NCI-H2227 (cell line): ENCODE measurements at regions not wholly inside any gene's neighbourhood (a gene's known extent, or its start where the extent isn't known, plus 50 kb on each side); places are given as distances from the start of the nearest gene placed in this dataset.
A peak's percentile ranks its signal among the peaks of the same experiment; 100 is the strongest.
"Not testable (repeated sequence)": the region's sequence is repeated elsewhere in the genome, so short reads cannot be mapped to it uniquely, and the experiment has no call there.

Experiments used
- DNase-seq: peaks from one replicate; lab custom pipeline; 2025; ENCODE audit not compliant: unreplicated experiment; lab: John Stamatoyannopoulos, UW

DNA sequence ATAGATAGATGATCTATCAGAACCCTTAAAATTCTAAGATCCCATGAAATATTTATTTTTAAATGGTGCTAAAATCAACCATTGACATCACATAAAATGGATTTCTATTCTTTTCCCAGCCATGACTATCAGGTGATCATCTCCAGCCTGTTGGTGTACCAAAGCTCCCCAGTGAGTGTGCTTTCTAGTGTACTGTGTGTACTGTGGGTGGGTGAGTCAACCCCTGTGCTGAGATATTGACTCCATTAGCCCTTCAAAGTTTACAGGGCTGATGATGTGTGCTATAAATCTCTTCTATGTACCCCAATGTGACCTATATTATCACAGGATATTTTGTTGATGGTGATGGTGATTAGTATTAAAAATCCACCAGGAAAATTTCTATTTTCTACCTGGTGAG lies 344.6 kb downstream of the MMUT start:
- DNase-seq = no peak

DNA sequence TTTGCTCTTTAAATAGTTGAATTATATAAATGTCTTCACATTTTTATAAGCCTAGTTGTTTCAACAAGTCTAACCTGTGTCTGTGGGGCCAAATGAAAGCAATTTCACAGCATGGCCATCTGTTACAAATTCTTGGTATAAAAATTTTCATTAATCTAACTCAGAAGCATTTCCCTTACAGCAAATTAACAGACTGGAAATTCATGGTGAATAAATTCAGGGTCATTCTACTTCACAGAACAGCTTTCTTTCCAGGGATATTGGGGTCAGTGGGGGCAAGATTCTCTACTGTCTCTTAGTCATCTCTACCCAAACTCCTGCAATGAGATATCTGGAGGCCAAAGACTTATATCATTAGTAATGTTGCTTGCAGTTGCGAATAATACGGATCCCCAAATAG lies 352.1 kb downstream of the MMUT start:
- DNase-seq = no peak

DNA sequence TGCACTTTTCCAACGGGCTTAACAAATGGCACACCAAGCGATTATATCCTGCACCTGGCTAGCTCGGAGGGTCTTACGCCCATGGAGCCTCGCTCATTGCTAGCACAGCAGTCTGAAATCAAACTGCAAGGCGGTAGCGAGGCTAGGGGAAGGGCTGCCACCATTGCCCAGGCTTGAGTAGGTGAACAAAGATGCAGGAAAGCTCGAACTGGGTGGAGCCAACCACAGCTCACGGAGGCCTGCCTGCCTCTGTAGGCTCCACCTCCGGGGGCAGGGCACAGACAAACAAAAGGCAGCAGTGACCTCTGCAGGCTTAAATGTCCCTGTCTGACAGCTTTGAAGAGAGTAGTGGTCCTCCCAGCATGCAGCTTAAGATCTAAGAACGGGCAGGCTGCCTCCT lies 365.4 kb downstream of the MMUT start:
- DNase-seq = not testable (repeated sequence)

DNA sequence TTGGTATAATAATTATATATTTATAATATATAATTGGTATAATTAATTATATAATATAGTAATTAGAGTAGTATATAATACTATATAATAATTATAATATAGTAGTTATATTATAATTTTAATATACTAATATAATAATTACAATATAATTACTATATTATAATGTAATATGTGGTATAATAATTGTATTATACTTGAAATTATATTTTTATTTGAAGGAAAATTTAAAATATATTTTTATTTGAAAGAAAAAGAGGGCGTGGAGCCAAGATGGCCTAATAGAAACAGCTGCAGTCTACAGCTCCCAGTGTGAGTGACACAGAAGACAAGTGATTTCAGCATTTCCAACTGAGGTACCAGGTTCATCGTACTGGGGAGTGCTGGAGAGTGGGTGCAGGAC lies 365.9 kb downstream of the MMUT start:
- DNase-seq = peak; percentile 1

DNA sequence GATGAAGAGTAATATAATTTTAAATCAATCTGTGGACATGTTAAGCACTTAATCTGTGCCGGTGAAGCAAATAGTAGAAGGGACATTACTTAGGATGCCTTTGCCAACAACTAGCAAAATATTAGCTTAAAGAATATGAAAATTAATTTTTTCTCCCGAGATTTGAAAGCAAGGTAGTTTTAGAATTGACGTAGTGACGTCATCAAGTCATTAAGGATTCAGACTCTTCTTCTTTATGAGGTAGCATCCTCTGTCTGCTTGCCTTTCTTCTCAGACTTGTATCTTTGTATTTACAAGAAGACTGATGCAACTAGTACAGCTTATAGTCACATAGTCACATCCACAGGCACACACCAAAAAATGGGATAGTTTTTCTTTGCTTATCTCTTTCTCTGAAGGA lies 374.4 kb downstream of the MMUT start:
- DNase-seq = no peak

DNA sequence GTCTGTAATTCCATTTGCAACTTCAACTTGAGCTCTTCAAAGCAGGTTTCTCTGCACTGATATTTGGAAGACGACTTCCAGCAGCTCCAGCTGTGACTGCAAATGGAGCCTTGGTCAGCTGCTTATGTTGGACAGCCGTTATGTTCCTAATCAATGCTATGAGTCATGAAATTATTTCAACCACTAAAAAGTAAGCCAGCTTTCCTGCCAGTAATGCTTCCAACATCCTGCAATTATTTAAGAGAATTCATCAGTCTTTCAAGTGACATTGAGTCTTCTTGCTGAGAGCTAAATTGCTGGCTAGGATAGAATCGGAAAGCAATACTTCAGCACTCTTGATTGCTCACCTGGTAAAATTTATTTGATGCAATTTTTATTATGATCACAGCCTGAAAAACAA lies 375.7 kb downstream of the MMUT start:
- DNase-seq = no peak

DNA sequence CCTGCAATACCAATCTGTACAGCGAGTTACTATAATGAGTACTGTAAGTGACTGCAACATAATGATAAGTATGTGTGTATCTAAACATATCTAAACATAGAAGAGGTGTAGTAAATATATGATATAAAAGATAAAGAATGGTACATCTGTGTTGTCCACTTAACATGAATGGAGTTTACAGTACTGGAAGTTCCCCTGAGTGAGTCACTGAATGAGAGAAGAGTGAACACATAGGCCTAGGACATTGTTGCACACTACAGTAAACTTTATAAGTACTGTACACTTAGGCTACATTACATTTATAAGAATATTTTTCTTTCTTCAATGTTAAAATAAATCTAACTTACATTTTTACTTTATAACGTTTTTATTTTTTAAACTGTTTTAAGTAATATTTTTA lies 380.4 kb downstream of the MMUT start:
- no peak for DNase-seq

DNA sequence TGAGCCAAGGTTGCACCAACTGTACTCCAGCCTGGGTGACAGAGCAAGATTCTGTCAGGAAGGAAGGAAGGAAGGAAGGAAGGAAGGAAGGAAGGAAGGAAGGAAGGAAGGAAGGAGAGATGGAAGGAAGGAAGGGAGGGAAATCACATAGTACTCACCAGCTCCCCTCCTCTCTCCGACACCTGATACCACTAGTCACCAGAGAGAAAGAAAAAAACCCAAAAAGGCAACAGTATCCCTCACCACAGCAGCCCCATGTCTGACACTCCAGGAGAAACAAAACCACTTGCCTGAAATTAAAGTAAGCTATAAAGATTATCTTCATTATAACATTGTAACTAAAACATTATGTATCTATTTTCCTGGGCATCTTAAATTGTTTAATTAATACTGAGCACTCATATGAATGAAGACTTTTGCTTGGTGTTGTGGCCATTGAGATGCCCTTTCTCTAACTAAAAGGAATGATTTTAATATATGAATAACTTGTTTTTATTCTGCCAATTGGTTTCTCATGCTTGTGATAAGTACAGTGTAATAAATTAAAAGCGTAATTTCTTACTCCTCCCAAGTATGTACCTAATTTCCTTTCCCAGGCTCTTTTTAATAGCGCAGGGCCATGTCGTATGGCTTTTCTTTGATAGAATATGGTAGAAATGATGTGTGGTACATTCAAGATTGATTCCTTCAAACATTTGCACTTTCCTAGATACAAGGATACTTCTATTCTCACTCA lies 390.0 kb downstream of the MMUT start:
- DNase-seq = no peak

DNA sequence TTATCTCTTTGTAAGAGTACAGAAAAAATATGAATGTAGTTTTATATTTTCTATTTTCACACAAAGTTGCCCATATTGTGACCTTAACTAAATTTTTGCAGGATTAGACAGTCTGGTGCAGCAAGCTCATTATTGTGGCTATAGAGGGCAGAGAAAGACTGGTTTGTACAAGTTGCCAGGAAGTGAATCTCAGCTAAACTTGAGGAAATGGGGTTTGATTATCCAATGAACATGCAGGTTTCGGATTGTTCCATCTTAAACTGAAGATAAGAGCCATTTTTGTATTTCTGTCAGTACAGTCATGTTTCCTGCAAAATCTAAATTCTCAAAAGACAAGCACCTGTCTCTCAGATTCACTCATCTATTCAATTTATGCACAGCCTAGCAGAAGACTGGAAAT lies 390.9 kb downstream of the MMUT start:
- DNase-seq = no peak

DNA sequence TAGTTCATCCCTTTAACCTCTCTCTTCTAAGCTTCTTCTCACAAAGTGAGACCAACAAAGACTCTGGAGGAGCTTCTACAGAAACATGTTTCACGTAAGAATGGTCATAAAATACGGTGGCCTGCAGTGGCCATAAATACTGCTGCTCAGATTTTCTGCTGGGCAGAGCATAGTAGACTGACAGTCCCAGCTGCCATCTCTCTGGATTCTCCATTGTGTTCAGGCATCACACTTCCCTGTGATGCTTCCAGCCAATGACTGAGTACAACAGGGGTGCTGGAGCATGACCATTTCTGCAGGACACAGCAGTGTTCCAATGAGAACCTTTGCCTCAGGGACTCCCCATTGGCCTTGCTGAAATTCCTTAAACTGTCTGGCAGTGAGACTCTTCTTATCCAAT lies 392.6 kb downstream of the MMUT start:
- no peak for DNase-seq

DNA sequence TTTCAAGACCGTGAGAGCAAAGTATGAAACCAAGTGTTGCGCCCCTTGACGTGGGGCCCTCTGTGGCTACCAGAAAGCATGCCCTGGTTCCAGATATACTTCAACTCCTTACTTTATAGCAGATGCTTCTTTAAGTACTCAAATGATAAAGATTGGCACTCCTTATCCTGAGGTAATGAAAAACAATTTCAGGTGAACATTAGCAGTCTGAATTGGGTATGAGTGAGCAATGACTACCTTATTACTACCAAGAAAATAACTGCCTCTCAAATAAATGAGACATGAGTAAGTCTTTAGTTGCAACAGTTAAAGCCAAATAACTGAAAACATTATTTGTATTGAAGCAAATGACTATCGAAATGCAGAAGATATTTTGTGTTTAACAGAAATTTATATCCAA lies 408.7 kb downstream of the MMUT start:
- DNase-seq = no peak

DNA sequence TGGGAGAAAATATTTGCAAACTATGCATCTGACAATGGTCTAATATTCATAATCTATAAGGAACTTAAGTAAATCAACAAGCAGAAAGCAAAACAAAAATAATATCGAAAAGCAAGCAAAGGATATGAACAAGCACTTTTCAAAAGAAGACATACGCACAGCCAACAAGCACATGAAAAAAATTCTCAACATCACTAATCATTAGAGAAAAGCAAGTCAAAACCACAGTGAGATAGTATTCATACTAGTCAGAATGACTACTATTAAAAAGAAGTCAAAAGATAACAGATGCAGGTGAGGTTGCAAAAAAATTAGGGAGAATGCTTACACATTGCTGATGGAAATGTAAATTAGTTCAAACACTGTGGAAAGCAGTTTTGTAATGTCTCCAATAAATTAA lies 410.2 kb downstream of the MMUT start:
- no peak for DNase-seq

DNA sequence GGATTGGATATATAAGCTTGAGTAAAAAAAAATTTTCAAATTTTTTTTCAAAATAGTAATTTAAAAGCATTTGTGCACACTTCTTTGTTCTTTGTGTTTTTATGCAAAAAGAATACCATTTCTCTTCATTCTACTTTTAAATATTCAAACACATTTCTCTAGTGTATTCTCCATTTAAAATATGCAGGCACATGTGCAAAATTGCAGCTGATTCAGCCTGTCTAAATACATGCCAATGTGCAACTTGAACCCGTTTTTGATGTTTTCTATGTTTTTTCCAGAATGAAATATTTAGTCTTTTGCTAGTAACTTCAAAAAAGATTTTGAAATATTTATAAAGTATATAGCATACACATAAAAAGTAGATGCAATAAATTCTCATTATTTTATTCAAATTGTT lies 411.8 kb downstream of the MMUT start:
- no peak for DNase-seq

DNA sequence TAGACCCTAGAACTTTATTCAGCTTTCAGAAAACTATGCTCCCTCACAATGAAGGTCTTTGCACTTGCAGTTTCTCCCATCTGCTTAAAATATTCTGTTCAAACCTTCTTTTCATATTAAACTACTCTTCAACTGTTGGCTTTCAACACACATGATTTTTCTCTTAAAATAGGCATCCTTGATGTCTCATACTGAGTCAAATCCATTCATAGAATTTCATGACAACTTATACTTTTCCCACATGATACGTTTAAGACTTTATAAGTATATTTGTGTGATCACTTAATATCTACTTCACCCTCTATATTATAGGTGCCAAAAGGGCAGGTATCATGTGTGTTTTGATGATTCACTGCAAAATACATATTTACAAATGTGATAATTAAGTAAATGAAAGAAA lies 412.5 kb downstream of the MMUT start:
- DNase-seq = no peak

DNA sequence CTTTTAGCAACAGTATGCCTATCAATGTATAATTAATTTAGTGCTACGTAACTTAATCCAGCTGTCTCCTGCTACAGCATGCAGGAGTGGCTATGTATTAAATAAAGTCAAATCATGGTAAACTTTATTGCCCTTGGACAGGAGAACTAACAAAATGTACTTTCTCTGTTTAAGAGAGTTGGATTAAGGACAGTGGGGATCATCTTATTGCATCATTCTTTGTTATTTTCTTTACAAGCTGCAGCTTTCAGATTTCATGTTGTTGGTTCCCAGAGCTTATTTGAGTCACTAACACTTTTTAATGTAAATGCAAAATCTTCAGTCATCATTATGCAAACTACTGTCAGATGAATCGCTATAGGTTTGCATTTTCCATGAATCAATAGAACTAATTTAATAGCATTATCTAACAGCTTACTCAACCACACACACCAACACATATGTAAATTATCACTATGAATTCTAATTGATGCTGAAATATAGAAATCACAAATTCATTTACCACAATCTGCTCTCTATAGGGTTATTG lies 424.7 kb downstream of the MMUT start:
- DNase-seq = no peak

DNA sequence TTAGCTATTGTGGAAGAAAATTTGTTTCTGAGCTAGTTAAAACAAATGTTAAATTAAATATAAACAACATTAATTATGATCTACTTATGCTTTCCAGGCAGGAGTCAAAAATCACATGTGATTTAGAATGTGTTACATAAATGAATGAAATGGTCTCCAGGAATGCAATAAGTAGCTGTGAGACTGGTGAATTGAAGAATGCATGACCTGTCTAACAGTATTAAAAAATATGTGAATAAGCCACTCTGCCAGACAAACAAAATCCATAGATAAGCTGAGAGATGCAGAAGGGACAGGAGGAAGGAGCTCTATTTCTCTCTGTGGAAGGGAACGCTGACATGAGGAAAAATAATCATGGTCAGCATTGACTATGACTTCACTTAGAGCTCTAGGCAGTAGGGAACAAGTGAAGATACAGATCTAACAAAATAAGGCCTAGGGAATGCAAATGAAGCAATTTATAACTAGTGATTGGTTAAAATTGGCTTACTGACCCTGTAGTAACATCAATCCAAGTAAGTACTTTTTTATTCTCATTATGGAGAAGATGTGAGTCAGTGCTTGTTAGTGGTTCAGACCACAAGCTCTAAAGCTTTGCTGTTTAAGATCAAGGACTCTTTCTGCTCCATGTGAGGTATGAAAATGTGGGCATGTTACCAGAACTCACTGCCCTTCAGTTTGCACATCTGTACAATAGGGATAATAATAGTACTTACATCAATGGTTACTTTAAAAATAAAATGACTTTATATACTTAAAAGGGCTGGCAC lies 432.6 kb downstream of the MMUT start:
- DNase-seq = no peak

DNA sequence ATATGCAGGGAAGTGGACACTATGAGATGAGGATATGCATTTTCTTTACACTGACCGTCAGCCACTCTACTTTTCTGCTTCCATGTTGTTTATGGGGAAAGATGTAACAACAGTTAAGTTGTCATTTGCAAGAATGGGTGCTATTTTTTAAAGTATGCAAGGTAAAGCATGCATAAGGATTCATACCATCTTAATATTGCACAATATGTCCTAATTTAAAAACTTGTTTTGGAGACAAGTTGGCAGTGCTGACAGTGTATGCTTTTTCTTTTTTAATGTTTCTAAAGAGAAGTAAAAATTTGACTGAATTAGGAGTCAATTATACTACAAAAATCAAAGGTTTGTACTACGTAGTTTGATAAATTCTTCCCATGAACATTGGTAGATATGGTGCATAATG lies 435.4 kb downstream of the MMUT start:
- no peak for DNase-seq

DNA sequence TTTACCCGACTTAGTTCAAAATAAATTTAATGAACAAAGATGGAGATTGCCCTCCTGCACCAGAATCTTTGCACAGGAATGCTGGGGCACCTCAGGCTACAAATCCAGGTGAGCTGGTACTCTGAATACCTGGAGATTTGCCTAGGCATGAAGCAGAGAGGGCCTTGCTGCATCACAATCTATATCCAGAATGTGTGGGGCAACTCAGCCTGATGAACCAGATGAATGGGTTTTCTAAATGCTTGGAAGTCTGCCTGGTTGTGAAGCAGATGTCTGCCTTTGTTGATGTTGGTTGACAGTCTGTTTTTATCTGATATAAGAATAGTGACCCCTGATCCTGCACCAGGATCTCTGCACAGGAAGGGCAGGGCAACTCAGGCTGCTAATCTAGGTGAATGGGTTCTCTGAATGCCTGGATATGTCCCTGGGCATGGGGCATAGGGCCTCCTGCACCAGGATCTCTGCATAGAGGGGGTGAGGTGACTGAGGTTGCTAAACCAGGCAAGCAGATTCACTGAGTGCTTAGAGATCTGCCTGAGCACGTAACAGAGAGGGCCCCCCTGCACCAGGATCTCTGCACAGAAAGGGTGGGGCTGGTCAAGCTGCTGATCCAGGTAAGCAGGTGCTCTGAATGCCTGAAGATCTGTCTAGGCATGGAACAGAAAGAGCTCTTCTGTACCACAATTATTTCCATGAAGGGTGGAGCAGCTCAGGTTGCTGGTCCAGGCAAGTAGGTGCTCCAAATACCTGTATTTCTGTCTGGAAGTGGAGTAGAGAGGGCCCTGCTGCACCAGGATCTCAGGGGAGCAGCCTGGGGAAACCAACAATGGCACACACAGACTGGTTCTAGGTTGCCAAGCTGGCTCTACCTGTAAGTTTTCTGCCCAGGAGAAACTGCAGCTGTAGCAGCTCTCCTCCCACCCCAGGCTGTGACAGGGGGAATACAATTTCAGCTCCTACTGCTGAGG lies 437.5 kb downstream of the MMUT start:
- DNase-seq = no peak

DNA sequence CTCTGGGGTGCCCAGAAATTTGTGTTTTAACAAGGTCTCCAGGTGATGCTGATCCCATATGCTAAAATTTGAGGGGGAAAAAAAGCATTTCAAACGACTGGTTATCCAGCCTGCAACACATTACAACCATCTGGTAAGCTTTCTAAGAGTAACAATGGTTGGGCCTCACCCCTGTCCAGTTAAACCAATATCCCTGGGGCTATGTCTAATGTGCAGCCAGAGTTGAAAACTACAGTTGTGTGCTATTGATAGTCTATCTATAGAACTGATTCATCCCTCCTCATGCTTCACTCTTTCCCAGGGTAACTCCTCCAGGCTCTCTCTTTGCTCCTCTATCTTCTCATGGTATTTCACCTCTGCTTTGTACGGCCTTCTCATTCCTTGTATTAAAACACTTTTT lies 458.3 kb downstream of the MMUT start:
- no peak for DNase-seq

DNA sequence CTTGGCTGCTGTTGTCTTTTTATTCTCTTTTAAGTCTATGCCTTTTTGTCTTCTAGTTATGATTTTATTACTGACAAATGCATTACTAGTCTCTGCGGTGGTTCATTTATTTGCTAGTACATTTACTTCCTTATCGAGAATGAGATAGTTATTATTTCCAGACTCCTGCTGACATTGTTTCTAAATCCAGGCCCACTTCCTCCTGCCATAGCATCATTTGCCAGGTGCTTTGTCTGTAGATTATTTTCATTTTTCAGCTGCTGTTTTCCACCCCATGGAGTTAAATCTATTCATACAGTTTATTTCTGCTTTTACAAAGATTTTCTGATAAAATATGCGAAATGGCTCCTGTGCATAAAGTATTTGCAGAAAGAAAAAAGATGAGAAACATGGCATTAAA lies 459.7 kb downstream of the MMUT start:
- DNase-seq = no peak

DNA sequence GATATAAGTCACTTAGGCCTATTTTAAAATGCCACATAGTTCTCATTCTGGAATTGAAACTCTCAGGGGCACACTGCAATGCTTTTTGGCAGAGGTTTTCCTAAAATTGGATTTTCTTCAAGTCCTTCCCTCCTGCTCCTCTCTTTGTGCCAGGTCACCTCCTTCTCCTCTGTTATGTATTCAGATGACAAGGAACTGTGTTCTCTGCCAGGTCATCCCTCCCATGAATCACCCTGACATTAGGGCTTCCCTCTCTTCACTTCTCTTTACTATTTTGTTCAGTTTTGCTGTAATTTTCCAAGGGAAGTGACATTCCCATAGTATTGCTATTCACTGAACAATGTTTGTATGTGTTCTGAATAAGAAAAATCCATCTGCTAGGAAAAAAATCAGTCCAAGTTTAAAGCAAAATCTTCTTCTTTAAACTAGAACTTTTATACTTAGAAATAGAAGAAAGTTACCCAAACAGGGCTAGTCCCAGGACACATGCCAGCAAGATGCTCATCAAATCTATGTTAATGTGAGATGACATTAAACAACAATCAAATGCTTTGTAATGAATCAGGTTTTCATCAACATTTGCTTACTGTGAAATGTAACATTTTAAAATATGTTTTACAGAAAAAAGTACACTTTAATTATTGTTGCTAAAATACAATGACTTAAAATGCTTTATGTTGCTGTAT lies 461.1 kb downstream of the MMUT start:
- DNase-seq = no peak
